K562 (cell line): ENCODE measurements at regions not wholly inside any gene's neighbourhood (a gene's known extent, or its start where the extent isn't known, plus 50 kb on each side); places are given as distances from the start of the nearest gene placed in this dataset.
A peak's percentile ranks its signal among the peaks of the same experiment; 100 is the strongest.

Experiments used
- ATAC-seq: fragments of 200-7000 bp; cut with Tn5 transposase; 3 replicates; pipeline ENCODE4 v1.9.1; 2020; ENCODE audit warnings: moderate library complexity
- BruUV-seq: library from RNA; stranded (reverse); fragments of 400-500 nt; replicated peaks from 2 replicates; lab custom pipeline; 2021; lab: Mats Ljungman, UMichigan
- CTCF ChIA-PET: fragments of 300-600 bp; formaldehyde crosslinking; extraction: SDS; loops from one replicate; lab custom pipeline; 2021; ENCODE audit warnings: low intra/inter-chr PET ratio; lab: Yijun Ruan, JAX
- POLR2A ChIA-PET: fragments of 300-600, 350-650 bp; sonication (Branson Sonifier 250); formaldehyde crosslinking; extraction: SDS; loops from one replicate; lab custom pipeline; 2021; ENCODE audit warnings: antibody characterized with exemption, inconsistent platforms; lab: Yijun Ruan, JAX
- DNase-seq, 4 experiments: peaks; one replicate each; pipeline versions ENCODE4 v3.0.0 to v3.0.0-alpha.2; 2011 to 2018; ENCODE audit warnings: low spot score in 3 of 4, mixed read lengths in 3 of 4; ENCODE audit errors: extremely low read depth in 1 of 4
- FAIRE-seq: peaks from 2 replicates; lab custom pipeline; 2011; peaks lifted over from hg19 to GRCh38; lab: Jason Lieb, UNC
- H2AFZ ChIP-seq: 2 replicates; pipeline ENCODE4 v1.6.0; 2011; ENCODE audit warnings: low read depth, low read length, control low read depth, inconsistent platforms
- H3K27ac ChIP-seq: fragments of 200-600 bp; 3 replicates; pipeline ENCODE4 v1.8.0; 2011; ENCODE audit warnings: low read depth, mild to moderate bottlenecking, control low read depth, inconsistent platforms, low read length, moderate library complexity, mixed read lengths; ENCODE audit errors: extremely low read depth
- H3K27me3 ChIP-seq, 2 experiments: fragments of 300-600 bp in 1 of 2; 2 replicates in 1 of 2; 3 replicates in 1 of 2; pipeline versions ENCODE4 v1.6.0 to v1.8.0; 2011; ENCODE audit warnings: inconsistent platforms in 2 of 2, low read length in 2 of 2, mild to moderate bottlenecking in 1 of 2, mixed read lengths in 1 of 2, moderate library complexity in 1 of 2; ENCODE audit not compliant: control insufficient read depth in 2 of 2, insufficient read depth in 2 of 2
- H3K36me3 ChIP-seq: fragments of 300-600 bp; 3 replicates; pipeline ENCODE4 v1.8.0; 2011; ENCODE audit warnings: mild to moderate bottlenecking, low read length, inconsistent platforms; ENCODE audit not compliant: control insufficient read depth, insufficient read depth
- H3K4me1 ChIP-seq, 2 experiments: fragments of 200-600 bp in 1 of 2; replicated peaks in 1 of 2; 2 replicates in 1 of 2; 3 replicates in 1 of 2; pipeline versions ENCODE4 v1.5.1 to v1.8.0; 2011; ENCODE audit warnings: inconsistent platforms in 2 of 2, low read length in 2 of 2, mild to moderate bottlenecking in 1 of 2, mixed read lengths in 1 of 2, moderate library complexity in 1 of 2; ENCODE audit not compliant: control insufficient read depth in 2 of 2, insufficient read depth in 2 of 2
- H3K4me2 ChIP-seq: 2 replicates; pipeline ENCODE4 v1.6.1; 2011; ENCODE audit warnings: low read length, control low read depth, inconsistent platforms, mixed read lengths; ENCODE audit not compliant: insufficient read depth
- H3K4me3 ChIP-seq: fragments of 200-600 bp; sonication (generic), shearing (Covaris generic); 2 replicates; pipeline ENCODE4 v1.5.1; 2016; ENCODE audit warnings: control low read depth, inconsistent platforms
- H3K79me2 ChIP-seq: fragments of 200-600 bp; 3 replicates; pipeline ENCODE4 v1.8.0; 2011; ENCODE audit warnings: low read length, inconsistent platforms; ENCODE audit not compliant: control insufficient read depth, insufficient read depth
- H3K9ac ChIP-seq, 2 experiments: 2 replicates each; pipeline versions ENCODE4 v1.6.0 to v1.6.1; 2011; ENCODE audit warnings: low read depth in 2 of 2, low read length in 2 of 2, control low read depth in 1 of 2, inconsistent platforms in 1 of 2, mild to moderate bottlenecking in 1 of 2, mixed read lengths in 1 of 2; ENCODE audit not compliant: insufficient read depth in 1 of 2
- H3K9me1 ChIP-seq: one replicate; pipeline ENCODE4 v1.6.0; 2011; ENCODE audit warnings: inconsistent platforms, mild to moderate bottlenecking, low read length, moderate library complexity; ENCODE audit not compliant: control insufficient read depth, insufficient read depth
- H3K9me3 ChIP-seq: replicated peaks from 2 replicates; pipeline ENCODE4 v1.5.1; 2011; ENCODE audit warnings: low read depth, low read length, inconsistent platforms; ENCODE audit not compliant: control insufficient read depth, insufficient read depth
- H4K20me1 ChIP-seq: replicated peaks from 2 replicates; pipeline ENCODE4 v1.6.1; 2011; ENCODE audit warnings: low read length, inconsistent platforms, mixed read lengths; ENCODE audit not compliant: control insufficient read depth, insufficient read depth
- HEY1 ChIP-seq: fragments of 250-450 bp; sonication (Bioruptor Pico); IDR thresholded peaks from 2 replicates; pipeline ENCODE4 v1.5.0; 2020; ENCODE audit warnings: mild to moderate bottlenecking, moderate library complexity, borderline replicate concordance
- WGBS: fragments of 100-300 bp; shearing (Covaris generic); methylation state at CpG from one replicate; pipeline ENCODE4 v1.1.6; 2016; ENCODE audit warnings: low coverage, mixed read lengths; ENCODE audit not compliant: insufficient coverage; ENCODE audit errors: missing lambda C conversion rate; 5-methylcytosine and 5-hydroxymethylcytosine counted together
- in situ Hi-C: fragments of 300-500 bp; cut with MboI; formaldehyde crosslinking; loops from 4 replicates; pipeline ENCODE4 v1.15.0; 2018; ENCODE audit warnings: inconsistent platforms, mixed read lengths
- intact Hi-C: fragments of 100-400 bp; cut with micrococcal nuclease; formaldehyde crosslinking; loops from 2 replicates; pipeline ENCODE4 v1.14.2; 2022
- TF ChIP-seq, protein P1 (sequence below), 2 experiments: IDR thresholded peaks in 1 of 2; conservative IDR thresholded peaks in 1 of 2; 2 replicates each; pipeline ENCODE4 v1.6.1; 2016; ENCODE audit warnings: low read depth in 2 of 2, mild to moderate bottlenecking in 1 of 2, missing compliant biosample characterization in 1 of 2, missing genetic modification characterization in 1 of 2, moderate library complexity in 1 of 2
- TF ChIP-seq, protein P2 (sequence below): sonication (generic); formaldehyde crosslinking; IDR thresholded peaks from 2 replicates; pipeline ENCODE4 v1.9.0; 2022; ENCODE audit warnings: mild to moderate bottlenecking, missing genetic modification reagents

DNA sequence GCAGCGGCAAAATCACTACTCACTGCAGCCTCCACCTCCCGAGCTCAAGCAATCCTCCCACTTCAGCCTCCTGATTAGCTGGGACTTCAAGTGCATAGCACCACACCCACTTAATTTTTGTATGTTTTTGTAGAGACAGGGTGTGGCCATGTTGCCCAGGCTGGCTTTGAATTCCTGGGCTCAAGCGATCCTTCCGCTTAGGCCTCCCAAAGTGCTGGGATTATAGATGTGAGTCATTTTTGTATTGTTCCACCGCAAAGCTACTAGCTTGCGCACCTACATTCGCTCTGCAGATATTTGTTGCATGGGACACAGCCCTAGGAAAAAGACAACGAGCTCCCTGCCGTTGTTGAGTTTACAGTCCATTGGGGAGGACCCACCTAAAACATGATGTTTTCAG is 173.5 kb upstream of the AGAP1 start:
- Histone ChIP-seq H4K20me1 (no peaks in the 10 kb centered on the region), H3K9me3 (no peaks in the 10 kb centered on the region), H3K9me1 (no peaks in the 10 kb centered on the region), H3K4me2 (no peak overlapping the region), H3K4me3 (no peak overlapping the region), H2AFZ (no peak overlapping the region), H3K27ac (no peak overlapping the region), H3K4me1 (peaks cover 0 to 3% of the 10 kb centered on the region in 2 experiments; a peak in 3 of 5 replicates), H3K27me3 (peaks cover 8 to 50% of the 10 kb centered on the region in 2 experiments; a peak in 4 of 5 replicates), H3K79me2 (no peaks in the 10 kb centered on the region), H3K36me3 (no peaks in the 10 kb centered on the region), H3K9ac (no peak overlapping the region)
- BruUV-seq = no TSS peak
- POLR2A ChIA-PET = no interaction called here
- in situ Hi-C loops = no loop called here
- CTCF ChIA-PET = no interaction called here
- FAIRE-seq (no peak), ATAC-seq (no peak), DNase-seq (no peak)
- WGBS = 0% methylated on average over 2 of the region's 9 CpGs
- TF ChIP-seq HEY1 = no peak
- intact Hi-C loops = no loop called here

GRCh38 chr2:235324324-235324723 is 169.5 kb upstream of the AGAP1 start:
- FAIRE-seq = no peak
- WGBS = 0% methylated on average over 5 of the region's 9 CpGs

More at GRCh38 chr2:235324324-235324723, 169.5 kb upstream of the AGAP1 start:
- Histone ChIP-seq H3K27ac (no peak overlapping the region), H3K9me1 (no peaks in the 10 kb centered on the region), H3K36me3 (no peaks in the 10 kb centered on the region), H3K4me3 (no peak overlapping the region), H3K79me2 (no peaks in the 10 kb centered on the region), H3K4me1 (peaks cover 0 to 3% of the 10 kb centered on the region in 2 experiments; a peak in 3 of 5 replicates), H4K20me1 (no peaks in the 10 kb centered on the region), H3K9ac (no peak overlapping the region), H3K27me3 (peaks cover 9 to 49% of the 10 kb centered on the region in 2 experiments; a peak in 4 of 5 replicates), H3K9me3 (no peaks in the 10 kb centered on the region), H2AFZ (no peak overlapping the region), H3K4me2 (no peak overlapping the region)
- no peak for ATAC-seq
- in situ Hi-C loops = no loop called here
- CTCF ChIA-PET = no interaction called here
- DNase-seq = no peak
- intact Hi-C loops = no loop called here
- POLR2A ChIA-PET = interaction anchor here (0.6 kb wide), 2 partner anchors 39 to 192 kb away, joined by 3 to 4 read pairs; no protein-coding TSS in a partner anchor
- BruUV-seq = no TSS peak
- TF ChIP-seq, protein P1, sequence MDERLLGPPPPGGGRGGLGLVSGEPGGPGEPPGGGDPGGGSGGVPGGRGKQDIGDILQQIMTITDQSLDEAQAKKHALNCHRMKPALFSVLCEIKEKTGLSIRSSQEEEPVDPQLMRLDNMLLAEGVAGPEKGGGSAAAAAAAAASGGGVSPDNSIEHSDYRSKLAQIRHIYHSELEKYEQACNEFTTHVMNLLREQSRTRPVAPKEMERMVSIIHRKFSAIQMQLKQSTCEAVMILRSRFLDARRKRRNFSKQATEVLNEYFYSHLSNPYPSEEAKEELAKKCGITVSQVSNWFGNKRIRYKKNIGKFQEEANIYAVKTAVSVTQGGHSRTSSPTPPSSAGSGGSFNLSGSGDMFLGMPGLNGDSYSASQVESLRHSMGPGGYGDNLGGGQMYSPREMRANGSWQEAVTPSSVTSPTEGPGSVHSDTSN (CRISPR knock-in tag; IDR thresholded peaks at IDR 0.05; ENCODE audit: low read depth) = no peak
- TF ChIP-seq, protein P1 (tag; conservative IDR thresholded peaks at IDR 0.05; ENCODE audit: low read depth) = 0 out of 2 replicates have a peak, but pooled peaks have one; percentile 16
- TF ChIP-seq, protein P2, sequence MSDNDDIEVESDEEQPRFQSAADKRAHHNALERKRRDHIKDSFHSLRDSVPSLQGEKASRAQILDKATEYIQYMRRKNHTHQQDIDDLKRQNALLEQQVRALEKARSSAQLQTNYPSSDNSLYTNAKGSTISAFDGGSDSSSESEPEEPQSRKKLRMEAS (CRISPR knock-in tag) = no peak
